ENCODE measurements at regions not wholly inside any gene's neighbourhood (a gene's known extent, or its start where the extent isn't known, plus 50 kb on each side); places are given as distances from the start of the nearest gene placed in this dataset.

DNA sequence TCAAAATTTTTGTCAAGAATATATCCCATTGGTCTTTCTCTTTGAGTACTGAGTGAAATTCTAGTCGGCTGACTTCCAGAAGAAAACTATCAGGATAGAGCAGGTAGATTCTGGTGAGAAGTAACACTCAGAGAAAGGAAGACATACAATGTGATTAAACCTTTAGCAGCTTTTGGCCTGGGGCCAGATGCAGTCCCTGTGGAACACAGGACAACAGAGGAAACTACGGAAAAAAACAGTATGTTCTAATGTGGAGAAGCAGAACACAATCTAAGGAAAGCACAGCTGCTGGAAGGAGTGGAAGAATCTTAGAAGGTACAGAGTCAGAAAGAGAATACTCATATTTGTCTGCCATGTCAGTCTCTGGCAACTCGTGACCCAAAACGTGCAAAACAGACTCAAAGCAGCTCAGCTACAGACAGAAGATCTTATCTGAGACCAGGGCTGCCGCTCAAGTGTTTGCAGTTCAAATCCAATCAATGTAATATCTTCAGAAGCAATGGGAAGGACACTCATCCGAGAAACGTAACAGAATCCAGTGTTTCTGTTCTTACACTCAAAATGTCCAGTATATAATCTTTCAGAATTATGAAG, 283.8 kb downstream of the MRPL39 start:
- DNase-seq: no peak

DNA sequence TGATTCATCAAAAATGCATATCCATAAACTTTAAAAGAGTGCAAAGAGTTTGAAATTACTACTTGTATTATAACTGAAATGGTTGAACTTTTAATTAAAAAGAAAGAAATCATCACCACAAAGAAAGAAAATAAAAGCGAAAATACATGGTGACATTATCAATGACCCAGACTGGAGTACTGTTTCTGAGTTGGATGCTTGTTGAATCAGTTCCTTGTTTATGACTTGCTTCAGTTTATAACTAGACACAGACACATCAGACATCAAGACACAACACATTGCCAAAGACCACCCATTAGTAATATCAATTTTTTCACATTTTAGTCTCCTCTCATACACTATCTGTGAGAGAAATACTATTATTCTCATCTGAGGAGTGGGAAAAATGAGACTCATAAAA, 293.0 kb downstream of the MRPL39 start:
- no peak for DNase-seq

DNA sequence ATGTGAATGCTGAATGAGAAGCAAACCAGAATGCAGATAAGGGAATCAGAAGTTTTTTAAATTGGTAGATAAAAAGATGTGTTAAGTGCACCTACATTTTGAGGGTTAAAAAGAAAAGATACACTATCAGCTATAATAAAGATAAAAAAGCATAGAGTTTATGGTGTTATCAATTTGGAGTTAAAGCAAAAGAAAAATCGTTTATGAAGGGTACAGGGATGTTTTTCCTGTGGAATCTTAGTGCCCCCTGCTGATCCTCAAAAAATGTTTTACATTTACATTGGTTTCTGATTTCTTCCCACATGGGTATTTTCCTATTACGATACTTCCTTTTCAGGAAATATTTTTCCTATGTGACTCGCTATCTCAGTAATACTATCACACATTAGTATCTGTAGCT, 293.5 kb downstream of the MRPL39 start:
- no peak for DNase-seq

DNA sequence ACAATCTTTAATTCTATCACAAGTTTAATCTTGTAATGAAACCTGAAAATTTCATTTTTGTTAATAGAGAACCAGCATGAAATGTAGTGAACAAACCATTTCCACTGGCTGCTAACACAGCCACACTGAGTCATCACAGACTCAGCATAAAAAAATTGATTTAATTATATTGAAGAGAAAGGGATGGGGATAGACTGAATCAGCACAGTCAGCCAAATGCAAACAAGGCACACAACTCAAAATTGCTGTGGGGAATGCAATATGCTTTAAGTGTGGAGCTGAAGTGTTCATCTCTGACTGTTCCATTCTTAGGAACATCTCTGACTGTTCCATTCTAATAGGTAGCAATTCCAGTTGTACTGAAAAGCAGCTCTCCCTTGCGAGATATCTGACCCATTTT, 299.8 kb downstream of the MRPL39 start:
- no peak for DNase-seq

DNA sequence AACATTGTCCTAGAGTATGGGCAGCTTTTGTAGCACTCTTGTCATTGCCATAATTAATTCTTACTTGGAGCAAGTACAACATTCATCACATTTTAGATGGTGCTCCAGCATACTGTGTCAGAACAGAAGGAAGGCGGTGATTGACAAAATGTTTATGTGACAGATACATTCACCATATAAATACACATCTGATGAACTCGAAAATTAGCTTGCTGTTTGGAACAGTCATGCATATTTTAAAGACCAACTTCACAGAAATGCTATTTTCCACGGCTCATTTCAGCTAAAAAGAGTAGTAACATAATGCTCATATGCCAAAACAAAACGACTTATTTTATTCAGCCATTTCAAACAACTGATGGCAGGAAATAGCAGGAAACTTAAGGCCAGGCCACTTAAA, 302.7 kb downstream of the MRPL39 start:
- DNase-seq: no peak

DNA sequence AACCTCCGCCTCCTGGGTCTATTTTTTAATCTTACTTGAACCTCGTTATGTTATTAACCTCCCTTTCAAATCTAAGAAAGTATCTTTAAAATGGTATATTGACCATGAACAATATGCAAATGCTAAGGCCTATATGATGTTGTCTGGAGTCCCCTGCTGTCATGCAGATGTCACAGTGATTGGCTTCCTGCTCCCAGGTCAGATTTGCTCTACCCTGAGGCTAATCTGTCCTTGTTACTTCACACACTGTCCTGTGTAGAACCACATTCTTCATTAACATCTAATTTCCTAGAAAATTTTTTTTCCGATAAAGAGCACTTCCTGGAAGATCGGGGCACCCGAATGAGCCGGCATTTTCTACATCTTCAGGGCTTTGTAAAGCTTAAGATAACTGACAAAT, 306.6 kb downstream of the MRPL39 start:
- DNase-seq: no peak

DNA sequence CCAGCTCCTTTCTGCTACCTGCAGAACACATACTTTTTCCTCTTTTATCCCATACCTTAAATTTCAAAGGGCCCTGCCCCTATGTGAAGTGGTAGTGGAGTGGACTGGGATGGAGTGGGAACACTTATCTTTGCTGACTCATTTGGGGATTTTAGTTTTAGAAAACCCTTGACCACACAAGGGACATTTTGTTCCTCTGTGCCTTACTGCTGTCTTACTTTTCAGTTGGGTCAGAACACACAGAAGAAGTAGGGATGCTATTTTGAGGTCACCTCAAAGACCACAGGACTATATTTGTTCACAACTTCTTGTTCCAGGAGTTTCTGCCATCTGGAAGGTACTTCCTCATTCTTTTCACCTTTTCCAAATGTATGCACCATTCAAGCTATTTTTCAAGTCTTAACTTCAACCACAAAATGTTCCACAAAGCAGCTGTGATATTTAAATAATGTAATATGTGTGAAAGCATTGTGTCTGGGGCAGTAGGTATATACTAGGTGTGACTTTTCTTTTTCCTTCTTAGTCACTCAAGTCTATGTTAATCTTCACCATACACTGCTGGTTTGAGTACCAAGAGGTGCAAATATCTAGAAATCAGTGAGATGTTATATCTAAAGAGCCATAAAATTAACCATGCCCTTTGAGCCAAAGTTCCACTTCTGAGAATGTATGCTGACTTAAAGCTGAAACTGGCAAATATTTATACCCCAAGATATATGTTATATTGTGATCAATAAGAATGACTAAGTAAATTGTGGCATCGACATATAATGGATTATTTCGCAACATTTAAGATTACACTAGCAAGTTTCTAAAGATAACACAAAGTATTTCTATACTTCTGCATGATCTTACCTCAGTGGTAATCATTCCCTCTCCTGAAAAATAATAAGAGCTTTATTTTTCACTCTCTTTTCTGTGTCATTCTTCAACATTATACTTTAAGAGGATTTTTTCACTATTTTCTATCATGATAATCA, 308.5 kb downstream of the MRPL39 start:
- no peak for DNase-seq

DNA sequence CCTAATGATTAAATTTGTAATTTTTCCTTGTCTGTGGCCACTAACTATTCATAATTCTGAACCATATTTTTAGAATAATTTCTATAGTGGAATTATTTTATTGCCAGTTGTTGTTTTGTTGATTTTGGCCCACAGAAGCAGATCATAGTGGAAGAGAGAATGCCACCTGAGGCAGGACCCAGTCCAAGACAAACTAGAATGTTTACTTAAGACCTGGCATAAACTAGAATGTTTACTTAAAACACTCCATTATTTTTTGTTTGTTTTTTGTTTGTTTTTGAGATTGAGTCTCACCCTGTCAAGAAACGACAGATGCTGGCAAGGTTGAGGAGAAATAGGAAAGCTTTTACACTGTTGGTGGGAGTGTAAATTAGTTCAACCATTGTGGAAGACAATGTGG, 310.2 kb downstream of the MRPL39 start:
- DNase-seq: no peak

DNA sequence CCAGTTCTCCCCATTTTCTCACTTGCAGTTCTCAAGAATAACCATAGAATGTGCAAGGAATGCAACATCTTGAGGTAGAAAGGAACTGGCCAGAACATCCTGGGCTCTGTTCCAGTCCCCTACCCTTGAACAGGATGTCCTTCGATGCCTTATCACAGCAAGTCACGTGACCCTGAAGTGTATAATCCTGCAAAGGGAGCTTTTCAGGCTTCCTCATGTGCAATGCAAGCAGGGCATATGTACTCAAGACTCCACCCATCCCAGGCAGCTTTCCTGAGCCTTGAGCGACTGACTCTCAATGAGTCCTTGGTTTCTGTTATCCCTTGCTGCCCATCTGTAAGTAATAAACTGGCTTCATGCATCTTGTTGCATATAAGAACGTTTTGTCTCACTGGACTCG, 311.0 kb downstream of the MRPL39 start:
- no peak for DNase-seq

DNA sequence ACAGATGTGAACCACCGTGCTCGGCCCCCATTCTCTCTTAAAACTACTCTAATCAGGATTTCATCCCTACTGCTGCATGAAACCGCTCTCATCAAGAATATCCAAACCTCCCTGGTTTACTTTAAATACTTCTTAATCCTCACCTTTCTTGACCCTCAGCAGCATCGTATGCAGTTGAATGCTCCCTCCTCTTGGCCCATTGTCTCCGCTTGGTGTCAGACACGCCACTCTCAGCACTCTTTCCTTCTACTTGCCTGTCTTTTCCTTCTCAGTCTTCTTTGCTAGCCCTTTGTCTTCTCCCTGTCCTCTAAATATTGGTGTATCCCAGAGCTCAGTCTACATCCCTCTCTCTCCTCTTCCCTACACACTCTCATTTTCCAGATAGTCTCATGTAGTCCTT, 314.9 kb downstream of the MRPL39 start:
- DNase-seq: no peak

DNA sequence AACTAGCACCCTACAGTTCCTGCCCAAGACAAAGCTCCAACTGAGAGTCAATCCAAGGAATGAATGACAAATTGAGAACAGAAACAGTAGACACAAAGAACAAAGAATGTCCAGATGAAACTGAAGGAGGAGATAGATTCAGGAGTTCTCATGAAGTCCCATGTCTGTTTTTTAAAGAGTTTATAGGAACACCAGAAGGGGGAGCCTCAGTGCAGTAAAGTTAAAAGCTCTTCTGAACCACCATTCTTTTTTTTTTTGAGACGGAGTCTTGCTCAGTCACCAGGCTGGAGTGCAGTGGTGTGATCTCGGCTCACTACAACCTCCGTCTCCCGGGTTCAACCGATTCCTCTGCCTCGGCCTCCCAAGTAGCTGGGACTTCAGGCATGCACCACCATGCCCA, 323.6 kb downstream of the MRPL39 start:
- peak in 1 of 2 donors; percentile 24 for DNase-seq

DNA sequence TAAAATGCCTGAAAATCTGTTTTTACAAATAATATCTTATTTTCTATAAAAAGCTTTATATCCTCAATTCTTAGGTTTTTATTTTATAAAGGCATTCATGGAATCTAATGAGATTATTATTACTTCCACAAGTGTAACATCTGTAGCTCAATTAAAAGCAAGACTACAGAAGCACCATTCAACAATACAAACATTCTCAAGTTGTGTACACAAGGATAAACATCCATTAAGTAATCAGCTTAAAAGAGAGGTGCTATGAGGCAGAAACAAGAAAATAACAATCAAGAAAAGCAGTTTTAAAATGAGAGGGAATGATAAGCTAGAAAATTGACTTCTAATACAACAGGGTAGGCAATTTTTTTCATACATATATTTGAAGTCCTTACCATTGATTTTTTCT, 326.1 kb downstream of the MRPL39 start:
- no peak for DNase-seq

DNA sequence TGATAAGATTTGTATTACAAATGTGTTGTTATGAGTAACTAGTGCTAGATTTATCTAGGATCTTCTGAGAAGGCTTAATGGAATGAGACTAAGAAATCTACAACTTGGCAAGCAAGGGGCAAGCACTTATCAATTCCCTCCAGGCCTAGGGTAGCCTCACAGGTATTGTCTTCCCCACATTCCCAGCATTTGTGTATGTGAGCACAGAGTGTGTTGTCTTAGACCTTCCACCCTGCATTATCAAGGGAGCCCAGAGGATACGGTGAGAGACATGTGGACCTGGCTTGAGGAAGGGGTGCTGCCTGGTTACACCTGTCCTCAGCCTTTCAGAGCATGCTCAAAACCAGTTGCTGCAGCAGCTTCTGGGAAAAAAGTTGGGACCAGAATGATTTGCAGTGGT, 327.2 kb downstream of the MRPL39 start:
- no peak for DNase-seq

DNA sequence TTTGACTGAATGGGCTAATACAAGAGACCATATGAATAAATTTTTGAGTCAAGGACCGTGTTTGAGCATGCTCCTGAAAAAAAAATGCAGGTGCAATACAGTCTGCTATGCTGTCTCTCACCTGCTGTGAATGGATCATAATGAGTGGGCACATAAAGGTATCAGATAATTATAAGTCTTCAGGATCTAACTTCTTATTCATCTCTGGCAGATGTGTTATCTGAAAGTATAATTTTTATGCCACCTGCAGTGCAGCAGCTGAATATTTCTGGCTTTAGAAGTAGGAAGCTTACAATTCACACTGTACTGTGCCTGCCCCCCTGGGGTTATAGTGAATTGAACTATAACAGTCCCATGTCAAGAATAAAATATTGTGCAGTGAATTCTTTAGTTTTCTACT, 333.3 kb downstream of the MRPL39 start:
- no peak for DNase-seq

DNA sequence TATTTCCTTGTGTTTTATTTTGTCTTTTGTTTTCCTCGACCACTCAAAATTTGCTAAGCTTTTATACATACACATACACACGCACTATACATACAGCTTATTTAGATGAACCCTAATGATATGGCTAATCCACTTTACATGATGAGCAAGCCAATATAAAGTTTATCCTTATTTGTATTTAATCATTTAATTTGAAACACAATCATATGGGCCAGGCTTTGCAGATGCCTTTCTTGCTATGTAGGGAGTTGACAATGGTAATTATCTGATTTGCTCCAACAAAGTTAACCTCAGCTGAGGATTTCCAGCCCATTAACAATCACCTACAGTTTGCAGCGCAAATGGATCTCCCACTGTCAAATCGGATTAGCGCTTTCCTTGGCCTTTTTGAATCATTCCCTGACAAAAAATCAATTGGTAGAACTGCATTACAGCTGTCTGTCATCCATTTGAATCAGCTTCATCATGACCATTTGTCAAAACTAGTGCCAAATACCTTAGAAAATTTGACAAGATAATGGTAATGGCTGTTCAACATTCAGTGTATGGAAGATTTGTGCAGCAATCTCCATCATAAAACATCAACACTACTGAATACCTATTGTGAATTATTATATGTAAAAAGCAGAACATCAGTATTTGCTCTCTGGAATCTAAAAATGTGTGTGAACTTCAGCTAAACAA, 352.6 kb downstream of the MRPL39 start:
- DNase-seq: no peak

DNA sequence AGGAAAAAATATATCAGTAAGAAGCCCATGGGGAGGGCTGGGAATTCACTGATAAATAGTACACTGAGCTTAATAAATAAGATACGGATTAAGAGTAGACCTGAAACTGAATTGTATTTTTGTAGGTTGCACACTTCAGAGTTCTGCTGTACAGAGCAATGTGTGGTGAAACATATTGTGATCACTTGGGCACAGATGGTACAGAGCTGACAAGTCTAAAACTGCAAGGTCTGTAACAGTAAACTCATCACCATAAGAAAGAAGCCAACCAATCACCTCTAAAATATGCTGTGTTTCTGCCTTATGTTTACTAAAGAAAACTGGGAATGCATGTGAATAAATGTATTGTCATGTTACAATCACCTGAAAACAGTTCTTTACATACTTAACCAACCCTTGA, 360.7 kb downstream of the MRPL39 start:
- no peak for DNase-seq

DNA sequence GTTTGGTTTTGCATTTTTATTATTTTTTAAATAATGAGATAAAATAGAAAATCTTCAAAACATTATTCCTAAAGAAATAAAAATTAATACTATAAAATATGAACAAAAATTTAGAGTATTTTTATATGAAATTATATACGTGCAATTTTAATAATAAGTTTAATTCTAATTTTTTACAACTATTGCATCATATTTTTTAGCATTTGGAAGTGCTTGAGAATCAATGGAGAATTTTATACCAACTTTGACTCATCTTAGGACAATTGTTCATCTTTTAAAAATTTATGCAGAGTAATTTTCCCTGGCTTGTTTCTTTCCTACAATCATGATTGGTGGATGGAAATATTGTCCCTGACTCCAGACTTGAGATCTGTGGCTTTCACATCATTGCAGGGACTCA, 362.5 kb downstream of the MRPL39 start:
- DNase-seq: no peak

DNA sequence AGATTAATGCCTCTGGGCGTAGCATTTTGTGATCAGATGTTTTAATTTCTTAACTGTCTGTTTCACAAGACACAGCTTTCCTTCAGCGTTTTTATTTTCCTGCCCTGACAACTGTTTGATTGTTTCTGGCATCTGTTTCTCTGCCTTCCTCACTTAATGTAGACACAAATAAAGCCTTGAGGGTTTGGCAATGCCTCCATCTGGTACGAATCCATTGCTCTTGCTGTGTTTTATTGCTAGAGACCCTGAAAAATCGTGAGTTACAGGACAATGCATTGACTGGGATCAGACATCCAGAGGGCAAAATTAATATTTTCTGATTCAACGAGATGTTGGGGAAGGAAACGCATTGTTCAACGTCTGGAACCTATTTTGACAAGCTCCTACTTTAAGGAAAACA, 363.5 kb downstream of the MRPL39 start:
- DNase-seq: no peak

DNA sequence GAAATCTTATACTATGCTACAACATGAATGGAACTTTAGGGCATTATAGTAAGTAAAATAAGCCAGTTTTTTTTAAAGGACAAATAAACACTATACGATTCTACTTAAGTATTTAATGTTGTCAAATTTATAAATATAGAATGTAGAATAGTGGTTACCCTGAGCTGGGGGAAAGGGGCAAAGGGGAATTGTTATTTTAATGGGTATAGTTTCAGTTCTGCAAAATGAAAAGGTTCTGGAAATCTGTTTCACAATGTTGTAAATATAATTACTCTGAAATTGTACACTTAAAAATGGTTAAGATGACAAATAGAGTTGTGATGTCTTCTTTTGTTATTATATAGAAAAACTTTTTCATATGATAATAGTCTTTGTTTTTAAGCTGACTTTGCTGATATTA, 366.3 kb downstream of the MRPL39 start:
- no peak for DNase-seq

DNA sequence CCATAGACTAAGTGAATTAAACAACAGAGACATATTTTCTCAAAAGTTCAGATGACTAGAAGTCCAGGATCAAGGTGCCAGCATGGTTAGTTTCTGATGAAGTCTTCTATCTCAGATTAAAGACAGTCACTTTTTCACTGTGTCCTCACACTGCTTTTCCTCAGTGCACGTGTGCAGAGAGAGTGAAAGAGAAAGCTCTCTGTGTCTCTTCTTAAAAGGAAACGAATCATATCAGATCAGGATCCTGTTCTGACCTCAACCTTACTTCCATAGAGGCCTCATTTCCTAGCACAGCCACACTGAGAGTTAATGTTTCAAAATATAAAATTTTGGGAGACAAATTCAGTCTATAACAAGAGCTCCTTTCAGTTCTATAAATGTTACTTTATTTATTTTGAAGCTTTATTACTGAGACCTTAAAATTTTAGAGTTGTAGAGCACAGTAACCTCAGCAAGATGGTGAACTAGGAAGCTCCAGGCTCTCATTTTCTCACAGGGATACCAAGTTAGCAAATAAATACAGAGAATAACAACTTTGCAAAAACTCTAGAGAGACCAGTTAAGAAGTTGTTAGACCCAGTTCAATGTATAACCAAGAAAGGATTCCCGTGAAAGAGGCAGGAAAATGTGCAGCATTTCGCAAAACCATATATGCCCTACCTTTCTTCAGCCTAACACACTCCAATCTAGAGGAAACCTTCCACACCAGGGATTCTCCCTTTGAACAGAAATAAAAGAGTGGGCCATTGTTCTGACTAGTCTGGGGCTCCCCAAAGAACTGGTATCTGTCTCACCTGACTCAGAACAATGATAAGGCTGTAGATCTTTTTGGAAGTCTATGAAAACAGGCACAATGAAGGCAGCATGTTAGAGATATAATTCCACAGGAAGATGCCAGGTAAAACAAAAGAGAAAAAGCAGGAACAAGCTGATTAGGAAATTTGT, 372.2 kb downstream of the MRPL39 start:
- DNase-seq: no peak

DNA sequence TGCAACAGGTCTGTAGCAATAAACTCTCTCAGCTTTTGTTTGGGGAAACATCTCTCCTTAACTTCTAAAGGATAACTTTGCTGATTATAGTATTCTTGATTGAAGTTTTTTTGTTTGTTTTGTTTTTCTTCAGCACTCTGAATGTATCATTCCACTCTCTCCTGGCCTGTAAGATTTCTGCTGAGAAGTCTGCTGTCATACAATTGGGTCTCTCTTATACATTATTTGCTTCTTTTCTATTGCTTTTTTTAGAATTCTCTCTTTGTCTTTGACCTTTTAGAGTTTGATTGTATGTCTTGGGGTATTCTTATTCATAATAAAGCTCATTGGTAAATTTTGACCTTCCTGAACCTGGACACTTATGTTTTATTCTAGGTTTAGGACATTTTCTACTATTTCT, 386.3 kb downstream of the MRPL39 start:
- DNase-seq: no peak

DNA sequence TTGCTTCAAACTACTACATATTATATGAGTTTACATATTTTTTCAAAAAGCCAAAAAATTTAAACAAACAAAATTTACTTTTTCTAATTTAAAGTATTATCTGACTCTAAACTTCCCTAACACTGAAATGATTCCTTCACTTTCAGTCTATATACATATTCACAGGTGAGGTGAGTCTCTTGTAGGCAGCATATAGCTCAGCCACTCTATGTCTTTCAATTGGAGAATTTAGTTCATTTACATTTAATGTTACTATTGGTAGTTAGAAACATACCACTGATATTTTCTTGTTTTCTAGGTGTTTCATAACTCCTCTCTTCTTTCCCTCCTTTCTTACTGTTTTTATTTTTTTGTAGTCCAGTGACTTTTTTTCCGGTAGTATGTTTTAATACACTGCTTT, 387.1 kb downstream of the MRPL39 start:
- DNase-seq: no peak

All from CD4-positive, alpha-beta T cell treated with Interferon alpha-2 for 1 hour (primary cell).